Panc1 (cell line): ENCODE measurements at regions not wholly inside any gene's neighbourhood (a gene's known extent, or its start where the extent isn't known, plus 50 kb on each side); places are given as distances from the start of the nearest gene placed in this dataset.

Experiments used
- ATAC-seq: fragments of 200-7000 bp; cut with Tn5 transposase; 2 replicates; pipeline ENCODE4 v1.9.1; 2020; ENCODE audit warnings: mild to moderate bottlenecking, moderate library complexity
- BruUV-seq: library from RNA; stranded (reverse); fragments of 400-500 nt; replicated peaks from 2 replicates; lab custom pipeline; 2021; lab: Mats Ljungman, UMichigan
- CTCF ChIA-PET: fragments of 300-600 bp; sonication (Branson Sonifier 250); formaldehyde crosslinking; loops from one replicate; lab custom pipeline; 2022; ENCODE audit warnings: antibody characterized with exemption; lab: Charles Lee
- POLR2A ChIA-PET: fragments of 300-600 bp; sonication (Branson Sonifier 250); formaldehyde crosslinking; loops from one replicate; lab custom pipeline; 2022; ENCODE audit warnings: antibody characterized with exemption; lab: Charles Lee
- DNase-seq: peaks from one replicate; pipeline ENCODE4 v3.0.0-alpha.2; 2010; ENCODE audit warnings: low read depth, low spot score
- H3K27ac ChIP-seq: 2 replicates; pipeline ENCODE4 v1.5.1; 2011; ENCODE audit warnings: mild to moderate bottlenecking, low read length, inconsistent platforms
- H3K27me3 ChIP-seq: fragments of 200-500 bp; sonication (Bioruptor generic); 2 replicates; pipeline ENCODE4 v1.6.0; 2014; ENCODE audit warnings: low read length, inconsistent platforms; ENCODE audit not compliant: control insufficient read depth, insufficient read depth
- H3K36me3 ChIP-seq: fragments of 200-500 bp; sonication (Bioruptor generic); 2 replicates; pipeline ENCODE4 v1.5.1; 2014; ENCODE audit warnings: inconsistent platforms, mild to moderate bottlenecking, low read length, moderate library complexity; ENCODE audit not compliant: control insufficient read depth, insufficient read depth
- H3K4me1 ChIP-seq: 2 replicates; pipeline ENCODE4 v1.5.1; 2011; ENCODE audit warnings: inconsistent platforms, mild to moderate bottlenecking, low read length, moderate library complexity; ENCODE audit not compliant: control insufficient read depth, insufficient read depth
- H3K4me3 ChIP-seq, 2 experiments: 2 replicates each; pipeline ENCODE4 v1.5.1; 2011 to 2012; ENCODE audit warnings: low read depth in 2 of 2, low read length in 2 of 2, mild to moderate bottlenecking in 2 of 2, inconsistent platforms in 1 of 2, moderate library complexity in 1 of 2
- H3K9me3 ChIP-seq: fragments of 200-500 bp; sonication (Bioruptor generic); 2 replicates; pipeline ENCODE4 v1.5.1; 2014; ENCODE audit warnings: low read depth, mild to moderate bottlenecking, inconsistent platforms, low read length, moderate library complexity; ENCODE audit not compliant: control insufficient read depth, insufficient read depth
- CTCF ChIP-seq: fragments of 450-650 bp; IDR thresholded peaks from 2 replicates; pipeline ENCODE4 v1.5.1; 2017; ENCODE audit warnings: mild to moderate bottlenecking
- POLR2AphosphoS5 ChIP-seq: IDR thresholded peaks from 2 replicates; pipeline ENCODE4 v1.6.1; 2012; ENCODE audit warnings: mild to moderate bottlenecking, low read depth, low read length, moderate library complexity
- REST ChIP-seq, 2 experiments: IDR thresholded peaks; 2 replicates each; pipeline ENCODE4 v1.6.1; 2011 to 2012; ENCODE audit warnings: low read depth in 2 of 2, control low read depth in 1 of 2, low read length in 1 of 2, mild to moderate bottlenecking in 1 of 2, moderate library complexity in 1 of 2; ENCODE audit not compliant: insufficient read depth in 1 of 2
- SIN3A ChIP-seq: IDR thresholded peaks from 2 replicates; pipeline ENCODE4 v1.6.1; 2012; ENCODE audit warnings: low read depth, mild to moderate bottlenecking, low read length, moderate library complexity, borderline replicate concordance; ENCODE audit not compliant: insufficient read depth
- TCF7L2 ChIP-seq: IDR thresholded peaks from 2 replicates; pipeline ENCODE4 v1.6.1; 2011; ENCODE audit warnings: mild to moderate bottlenecking, low read depth, low read length, inconsistent platforms
- in situ Hi-C: cut with HindIII; loops from 2 replicates; pipeline ENCODE4 v1.10.0; 2016; ENCODE audit warnings: low sequenced_read_pairs, low pct_unique_long_range_greater_than_20kb
- intact Hi-C: fragments of 100-400 bp; cut with micrococcal nuclease; formaldehyde crosslinking; loops from one replicate; pipeline ENCODE4 v1.10.0; 2022; ENCODE audit not compliant: unreplicated experiment

GRCh38 chr14:98470663-98471062 lies 801.3 kb downstream of the BCL11B start:
- H3K4me3 ChIP-seq: no peak overlapping the region
- ChIA-PET POLR2A (no interaction called here), CTCF (no interaction called here)
- no TSS peak for BruUV-seq
- intact Hi-C loops (no loop called here), in situ Hi-C loops (no loop called here)
- ATAC-seq (no peak), DNase-seq (no peak)
- TF ChIP-seq TCF7L2 (no peak), POLR2AphosphoS5 (no peak), CTCF (no peak), REST (IDR thresholded peaks at IDR 0.05; ENCODE audit: insufficient read depth in 1 of 2, low read depth in 2 of 2, low read length in 1 of 2) (no peak), SIN3A (no peak)
- H3K4me1 ChIP-seq: no peaks in the 10 kb centered on the region
- H3K27ac ChIP-seq: no peak overlapping the region
- H3K27me3 ChIP-seq: no peaks in the 10 kb centered on the region
- H3K36me3 ChIP-seq: no peaks in the 10 kb centered on the region
- H3K9me3 ChIP-seq: no peaks in the 10 kb centered on the region

- intact Hi-C loops: no loop called here
- ATAC-seq (no peak), DNase-seq (no peak)
- ChIA-PET POLR2A (no interaction called here), CTCF (no interaction called here)
- H3K4me1 ChIP-seq: no peaks in the 10 kb centered on the region
- in situ Hi-C loops: no loop called here
- no peaks in the 10 kb centered on the region for H3K27me3 ChIP-seq
- H3K36me3 ChIP-seq: no peaks in the 10 kb centered on the region
- no peak overlapping the region for H3K27ac ChIP-seq
- BruUV-seq: no TSS peak
- TF ChIP-seq CTCF (no peak), TCF7L2 (no peak), POLR2AphosphoS5 (no peak), REST (IDR thresholded peaks at IDR 0.05; ENCODE audit: insufficient read depth in 1 of 2, low read depth in 2 of 2, low read length in 1 of 2) (no peak), SIN3A (no peak)
- no peaks in the 10 kb centered on the region for H3K9me3 ChIP-seq
- H3K4me3 ChIP-seq: no peak overlapping the region
Measured at GRCh38 chr14:98474900-98475299, 797.1 kb downstream of the BCL11B start.
